ENCODE measurements at regions not wholly inside any gene's neighbourhood (a gene's known extent, or its start where the extent isn't known, plus 50 kb on each side); places are given as distances from the start of the nearest gene placed in this dataset.

DNA sequence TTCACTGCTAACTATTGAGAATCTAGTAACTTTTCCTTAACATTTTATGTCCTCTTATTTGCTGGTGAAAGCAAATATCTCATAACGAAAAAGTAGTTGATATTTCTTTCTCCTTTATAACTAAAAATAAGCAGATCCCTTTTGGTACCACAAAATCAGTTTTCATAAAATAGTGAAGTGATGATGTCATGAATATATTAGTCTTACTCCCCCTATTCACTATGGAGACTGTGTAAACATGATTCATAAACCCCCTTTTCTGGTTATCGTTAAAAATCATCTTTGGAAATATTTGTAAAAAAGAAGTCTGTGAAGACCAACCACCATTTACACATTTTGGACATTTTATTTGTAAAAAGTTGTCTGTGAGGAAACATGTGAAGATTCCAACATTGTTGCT, 734.9 kb downstream of the NUP35 start:
- TF ChIP-seq MAX (IDR thresholded peaks at IDR 0.05; ENCODE audit: low read depth) (no peak), CTCF (IDR thresholded peaks at IDR 0.05) (no peak), MXI1 (IDR thresholded peaks at IDR 0.05; ENCODE audit: low read depth, low read length) (no peak)

Measured in SK-N-SH (cell line).